ENCODE measurements at regions not wholly inside any gene's neighbourhood (a gene's known extent, or its start where the extent isn't known, plus 50 kb on each side); places are given as distances from the start of the nearest gene placed in this dataset.
"Not testable (repeated sequence)": the region's sequence is repeated elsewhere in the genome, so short reads cannot be mapped to it uniquely, and the experiment has no call there.

GRCh38 chr7:4519819-4520520 is 162.1 kb upstream of the FOXK1 start:
- DNase-seq (ENCODE audit: low read depth in 3 of 3, low spot score in 2 of 3), result no peak

- no peak for DNase-seq (ENCODE audit: low read depth in 3 of 3, low spot score in 2 of 3)
Observed at GRCh38 chr7:4523219-4523618, 158.9 kb upstream of the FOXK1 start.

- DNase-seq (ENCODE audit: low read depth in 3 of 3, low spot score in 2 of 3), result no peak
Observed at GRCh38 chr7:4523873-4524272, 158.2 kb upstream of the FOXK1 start.

- DNase-seq (ENCODE audit: low read depth in 3 of 3, low spot score in 2 of 3), result no peak
Observed at GRCh38 chr7:4525884-4526283, 156.2 kb upstream of the FOXK1 start.

- no peak for DNase-seq (ENCODE audit: low read depth in 3 of 3, low spot score in 2 of 3)
Observed at GRCh38 chr7:4527988-4528636, 154.0 kb upstream of the FOXK1 start.

GRCh38 chr7:4531236-4531635 is 150.9 kb upstream of the FOXK1 start:
- DNase-seq (ENCODE audit: low read depth in 3 of 3, low spot score in 2 of 3), result no peak

- DNase-seq (ENCODE audit: low read depth in 3 of 3, low spot score in 2 of 3), result not testable (repeated sequence)
Observed at GRCh38 chr7:4533339-4533738, 148.8 kb upstream of the FOXK1 start.

- DNase-seq (ENCODE audit: low read depth in 3 of 3, low spot score in 2 of 3), result no peak
Observed at GRCh38 chr7:4549681-4550080, 132.4 kb upstream of the FOXK1 start.

GRCh38 chr7:4550117-4550516 is 132.0 kb upstream of the FOXK1 start:
- no peak for DNase-seq (ENCODE audit: low read depth in 3 of 3, low spot score in 2 of 3)

- no peak for DNase-seq (ENCODE audit: low read depth in 3 of 3, low spot score in 2 of 3)
Observed at GRCh38 chr7:4552985-4553384, 129.1 kb upstream of the FOXK1 start.

GRCh38 chr7:4556868-4557793 is 125.0 kb upstream of the FOXK1 start:
- no peak for DNase-seq (ENCODE audit: low read depth in 3 of 3, low spot score in 2 of 3)

GRCh38 chr7:4561795-4562194 is 120.3 kb upstream of the FOXK1 start:
- no peak for DNase-seq (ENCODE audit: low read depth in 3 of 3, low spot score in 2 of 3)

- no peak for DNase-seq (ENCODE audit: low read depth in 3 of 3, low spot score in 2 of 3)
Observed at GRCh38 chr7:4566714-4567113, 115.4 kb upstream of the FOXK1 start.

GRCh38 chr7:4574851-4575250 is 107.2 kb upstream of the FOXK1 start:
- DNase-seq (ENCODE audit: low read depth in 3 of 3, low spot score in 2 of 3), result no peak

- DNase-seq (ENCODE audit: low read depth in 3 of 3, low spot score in 2 of 3), result no peak
Observed at GRCh38 chr7:4575254-4575653, 106.8 kb upstream of the FOXK1 start.

- DNase-seq (ENCODE audit: low read depth in 3 of 3, low spot score in 2 of 3), result no peak
Observed at GRCh38 chr7:4602905-4603842, 78.9 kb upstream of the FOXK1 start.

- DNase-seq (ENCODE audit: low read depth in 3 of 3, low spot score in 2 of 3), result no peak
Observed at GRCh38 chr7:4603843-4604231, 78.3 kb upstream of the FOXK1 start.

GRCh38 chr7:4604456-4604940 is 77.6 kb upstream of the FOXK1 start:
- no peak for DNase-seq (ENCODE audit: low read depth in 3 of 3, low spot score in 2 of 3)

GRCh38 chr7:4606797-4607196 is 75.3 kb upstream of the FOXK1 start:
- no peak for DNase-seq (ENCODE audit: low read depth in 3 of 3, low spot score in 2 of 3)

- no peak for DNase-seq (ENCODE audit: low read depth in 3 of 3, low spot score in 2 of 3)
Observed at GRCh38 chr7:4607311-4607729, 74.8 kb upstream of the FOXK1 start.
